ENCODE measurements at regions not wholly inside any gene's neighbourhood (a gene's known extent, or its start where the extent isn't known, plus 50 kb on each side); places are given as distances from the start of the nearest gene placed in this dataset.

DNA sequence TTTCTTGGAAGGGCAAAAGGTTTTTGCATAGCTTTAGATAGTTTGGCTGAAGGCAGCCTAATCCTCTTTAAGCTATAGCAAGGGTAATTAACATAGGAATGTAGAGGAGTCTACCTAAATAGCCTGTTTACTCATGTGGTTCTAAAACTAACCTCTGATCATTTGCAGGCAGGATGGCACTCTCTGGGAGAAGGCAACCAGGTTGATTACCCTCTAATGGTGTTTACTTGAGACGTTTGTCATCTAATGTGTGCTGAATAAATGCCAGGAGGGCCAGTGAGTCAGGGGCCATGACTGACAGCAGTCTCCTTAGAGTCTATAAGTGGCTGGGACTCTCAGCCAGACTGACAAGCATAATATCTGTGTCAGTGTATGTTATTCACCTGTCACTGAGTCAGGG lies 286.4 kb downstream of the PCNX1 start:
- WGBS, 2 donors, result 13 to 14% methylated on average over 1 of the region's 1 CpG
- Histone ChIP-seq H3K4me1 (no peaks in the 10 kb centered on the region), H3K27ac (no peak overlapping the region), H3K4me3 (no peak overlapping the region), H3K36me3 (no peaks in the 10 kb centered on the region), H3K27me3 (no peaks in the 10 kb centered on the region), H3K9me3 (no peaks in the 10 kb centered on the region)
- ATAC-seq, result no peak
- intact Hi-C loops (cut with DNase I), result no loop called here
- TF ChIP-seq, protein P1, sequence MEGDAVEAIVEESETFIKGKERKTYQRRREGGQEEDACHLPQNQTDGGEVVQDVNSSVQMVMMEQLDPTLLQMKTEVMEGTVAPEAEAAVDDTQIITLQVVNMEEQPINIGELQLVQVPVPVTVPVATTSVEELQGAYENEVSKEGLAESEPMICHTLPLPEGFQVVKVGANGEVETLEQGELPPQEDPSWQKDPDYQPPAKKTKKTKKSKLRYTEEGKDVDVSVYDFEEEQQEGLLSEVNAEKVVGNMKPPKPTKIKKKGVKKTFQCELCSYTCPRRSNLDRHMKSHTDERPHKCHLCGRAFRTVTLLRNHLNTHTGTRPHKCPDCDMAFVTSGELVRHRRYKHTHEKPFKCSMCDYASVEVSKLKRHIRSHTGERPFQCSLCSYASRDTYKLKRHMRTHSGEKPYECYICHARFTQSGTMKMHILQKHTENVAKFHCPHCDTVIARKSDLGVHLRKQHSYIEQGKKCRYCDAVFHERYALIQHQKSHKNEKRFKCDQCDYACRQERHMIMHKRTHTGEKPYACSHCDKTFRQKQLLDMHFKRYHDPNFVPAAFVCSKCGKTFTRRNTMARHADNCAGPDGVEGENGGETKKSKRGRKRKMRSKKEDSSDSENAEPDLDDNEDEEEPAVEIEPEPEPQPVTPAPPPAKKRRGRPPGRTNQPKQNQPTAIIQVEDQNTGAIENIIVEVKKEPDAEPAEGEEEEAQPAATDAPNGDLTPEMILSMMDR (IDR thresholded peaks at IDR 0.05), result no peak
- FAIRE-seq, result no peak
- no peak for DNase-seq

DNA sequence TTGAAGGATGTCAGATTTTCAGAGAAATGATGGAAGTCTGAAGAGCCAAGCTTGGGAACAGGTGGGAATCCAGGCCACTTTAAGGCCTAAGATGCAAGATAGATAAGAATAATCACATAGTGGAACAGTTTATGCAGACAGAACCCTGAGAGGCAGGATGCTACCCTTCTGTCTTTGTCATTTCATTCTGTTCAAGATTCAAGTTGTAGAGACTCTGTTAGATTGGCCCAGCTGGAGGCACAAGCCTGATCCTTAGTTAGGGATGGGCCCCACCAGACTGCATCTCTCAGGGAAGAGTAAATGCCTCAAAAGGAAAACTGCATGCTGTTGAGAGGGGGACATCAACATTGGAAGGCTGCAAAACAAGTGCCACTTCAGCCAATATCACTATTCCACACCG lies 287.0 kb downstream of the PCNX1 start:
- FAIRE-seq (no peak), DNase-seq (no peak), ATAC-seq (no peak)
- Histone ChIP-seq H3K4me1 (no peaks in the 10 kb centered on the region), H3K27me3 (no peaks in the 10 kb centered on the region), H3K36me3 (no peaks in the 10 kb centered on the region), H3K9me3 (no peaks in the 10 kb centered on the region), H3K27ac (no peak overlapping the region), H3K4me3 (no peak overlapping the region)
- TF ChIP-seq, protein P1 (IDR thresholded peaks at IDR 0.05), result no peak
- WGBS, 2 donors, result 56 to 77% methylated on average over 1 of the region's 1 CpG
- intact Hi-C loops (cut with DNase I), result no loop called here

DNA sequence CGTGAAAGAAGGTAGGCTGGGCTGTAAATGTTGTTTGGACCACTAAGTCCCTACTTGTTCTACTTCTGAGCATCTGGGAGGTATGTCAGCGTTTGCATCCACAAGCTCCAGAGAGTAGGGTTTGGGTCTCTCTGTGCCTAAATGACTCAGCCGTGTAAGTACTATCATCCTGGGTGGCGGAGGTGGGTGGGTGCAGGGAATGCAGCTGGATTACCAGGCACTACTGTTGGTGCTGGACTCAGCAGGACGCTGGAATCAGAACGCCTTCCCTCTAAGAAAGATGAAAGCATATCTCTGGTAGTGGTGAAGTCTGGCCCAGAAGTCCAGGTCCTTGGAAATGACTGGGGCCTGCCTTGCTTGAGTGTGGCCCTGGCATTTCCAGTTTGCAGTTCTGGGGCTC lies 289.7 kb downstream of the PCNX1 start:
- no peaks in the 10 kb centered on the region for H3K4me1 ChIP-seq
- no peak overlapping the region for H3K4me3 ChIP-seq
- FAIRE-seq (no peak), ATAC-seq (no peak), DNase-seq (no peak)
- no peaks in the 10 kb centered on the region for H3K27me3 ChIP-seq
- H3K36me3 ChIP-seq, result no peaks in the 10 kb centered on the region
- intact Hi-C loops (cut with DNase I), result no loop called here
- H3K9me3 ChIP-seq, result no peaks in the 10 kb centered on the region
- H3K27ac ChIP-seq, result no peak overlapping the region
- WGBS, 2 donors, result 70 to 81% methylated on average over 6 of the region's 6 CpGs
- TF ChIP-seq, protein P1 (IDR thresholded peaks at IDR 0.05), result no peak

- WGBS, 2 donors, result 51 to 60% methylated on average over 5 of the region's 5 CpGs
- DNase-seq (no peak), ATAC-seq (no peak), FAIRE-seq (no peak)
- TF ChIP-seq, protein P1 (IDR thresholded peaks at IDR 0.05), result no peak
- Histone ChIP-seq H3K36me3 (no peaks in the 10 kb centered on the region), H3K4me3 (no peak overlapping the region), H3K9me3 (no peaks in the 10 kb centered on the region), H3K27ac (no peak overlapping the region), H3K27me3 (no peaks in the 10 kb centered on the region), H3K4me1 (no peaks in the 10 kb centered on the region)
- intact Hi-C loops (cut with DNase I), result no loop called here
These were observed 291.4 kb downstream of the PCNX1 start for GRCh38 chr14:71198687-71199086.

DNA sequence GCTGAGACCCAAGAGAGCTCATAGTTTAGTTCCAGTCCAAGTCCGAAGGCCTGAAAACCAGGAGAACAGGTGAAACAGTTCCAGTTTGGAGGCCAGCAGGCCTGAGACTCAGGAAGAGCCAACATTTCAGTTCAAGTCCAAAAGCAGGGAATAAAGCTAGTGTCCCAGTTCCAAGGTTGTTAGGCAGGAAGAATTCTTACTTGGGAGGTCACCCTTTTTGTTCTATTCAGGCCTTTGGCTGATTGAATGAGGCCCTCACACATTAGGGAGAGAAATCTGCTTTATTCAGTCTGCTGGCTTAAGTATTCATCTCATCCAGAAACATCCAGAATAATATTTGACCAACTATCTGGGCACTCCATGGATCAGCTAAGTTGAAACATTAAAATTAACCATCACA lies 294.6 kb downstream of the PCNX1 start:
- H3K4me3 ChIP-seq, result no peak overlapping the region
- no peaks in the 10 kb centered on the region for H3K9me3 ChIP-seq
- FAIRE-seq, result no peak
- intact Hi-C loops (cut with DNase I), result no loop called here
- DNase-seq, result no peak
- TF ChIP-seq, protein P1 (IDR thresholded peaks at IDR 0.05), result no peak
- no peaks in the 10 kb centered on the region for H3K27me3 ChIP-seq
- H3K36me3 ChIP-seq, result no peaks in the 10 kb centered on the region
- no peaks in the 10 kb centered on the region for H3K4me1 ChIP-seq
- ATAC-seq, result no peak
- H3K27ac ChIP-seq, result no peak overlapping the region
- 94 to 100% methylated on average over 1 of the region's 1 CpG for WGBS, 2 donors
